K562 (cell line): ENCODE measurements at regions not wholly inside any gene's neighbourhood (a gene's known extent, or its start where the extent isn't known, plus 50 kb on each side); places are given as distances from the start of the nearest gene placed in this dataset.

Experiments
- ATAC-seq: fragments of 200-7000 bp; cut with Tn5 transposase; 3 replicates; pipeline ENCODE4 v1.9.1; 2020; ENCODE audit warnings: moderate library complexity
- BruUV-seq: library from RNA; stranded (reverse); fragments of 400-500 nt; replicated peaks from 2 replicates; lab custom pipeline; 2021; lab: Mats Ljungman, UMichigan
- CTCF ChIA-PET: fragments of 300-600 bp; formaldehyde crosslinking; extraction: SDS; loops from one replicate; lab custom pipeline; 2021; ENCODE audit warnings: low intra/inter-chr PET ratio; lab: Yijun Ruan, JAX
- POLR2A ChIA-PET: fragments of 300-600, 350-650 bp; sonication (Branson Sonifier 250); formaldehyde crosslinking; extraction: SDS; loops from one replicate; lab custom pipeline; 2021; ENCODE audit warnings: antibody characterized with exemption, inconsistent platforms; lab: Yijun Ruan, JAX
- DNase-seq, 4 experiments: peaks; one replicate each; pipeline versions ENCODE4 v3.0.0 to v3.0.0-alpha.2; 2011 to 2018; ENCODE audit warnings: low spot score in 3 of 4, mixed read lengths in 3 of 4; ENCODE audit errors: extremely low read depth in 1 of 4
- FAIRE-seq: peaks from 2 replicates; lab custom pipeline; 2011; peaks lifted over from hg19 to GRCh38; lab: Jason Lieb, UNC
- H2AFZ ChIP-seq: 2 replicates; pipeline ENCODE4 v1.6.0; 2011; ENCODE audit warnings: low read depth, low read length, control low read depth, inconsistent platforms
- H3K27ac ChIP-seq: fragments of 200-600 bp; 3 replicates; pipeline ENCODE4 v1.8.0; 2011; ENCODE audit warnings: low read depth, mild to moderate bottlenecking, control low read depth, inconsistent platforms, low read length, moderate library complexity, mixed read lengths; ENCODE audit errors: extremely low read depth
- H3K27me3 ChIP-seq, 2 experiments: fragments of 300-600 bp in 1 of 2; 2 replicates in 1 of 2; 3 replicates in 1 of 2; pipeline versions ENCODE4 v1.6.0 to v1.8.0; 2011; ENCODE audit warnings: inconsistent platforms in 2 of 2, low read length in 2 of 2, mild to moderate bottlenecking in 1 of 2, mixed read lengths in 1 of 2, moderate library complexity in 1 of 2; ENCODE audit not compliant: control insufficient read depth in 2 of 2, insufficient read depth in 2 of 2
- H3K36me3 ChIP-seq: fragments of 300-600 bp; 3 replicates; pipeline ENCODE4 v1.8.0; 2011; ENCODE audit warnings: mild to moderate bottlenecking, low read length, inconsistent platforms; ENCODE audit not compliant: control insufficient read depth, insufficient read depth
- H3K4me1 ChIP-seq, 2 experiments: fragments of 200-600 bp in 1 of 2; replicated peaks in 1 of 2; 2 replicates in 1 of 2; 3 replicates in 1 of 2; pipeline versions ENCODE4 v1.5.1 to v1.8.0; 2011; ENCODE audit warnings: inconsistent platforms in 2 of 2, low read length in 2 of 2, mild to moderate bottlenecking in 1 of 2, mixed read lengths in 1 of 2, moderate library complexity in 1 of 2; ENCODE audit not compliant: control insufficient read depth in 2 of 2, insufficient read depth in 2 of 2
- H3K4me2 ChIP-seq: 2 replicates; pipeline ENCODE4 v1.6.1; 2011; ENCODE audit warnings: low read length, control low read depth, inconsistent platforms, mixed read lengths; ENCODE audit not compliant: insufficient read depth
- H3K4me3 ChIP-seq: fragments of 200-600 bp; sonication (generic), shearing (Covaris generic); 2 replicates; pipeline ENCODE4 v1.5.1; 2016; ENCODE audit warnings: control low read depth, inconsistent platforms
- H3K79me2 ChIP-seq: fragments of 200-600 bp; 3 replicates; pipeline ENCODE4 v1.8.0; 2011; ENCODE audit warnings: low read length, inconsistent platforms; ENCODE audit not compliant: control insufficient read depth, insufficient read depth
- H3K9ac ChIP-seq, 2 experiments: 2 replicates each; pipeline versions ENCODE4 v1.6.0 to v1.6.1; 2011; ENCODE audit warnings: low read depth in 2 of 2, low read length in 2 of 2, control low read depth in 1 of 2, inconsistent platforms in 1 of 2, mild to moderate bottlenecking in 1 of 2, mixed read lengths in 1 of 2; ENCODE audit not compliant: insufficient read depth in 1 of 2
- H3K9me1 ChIP-seq: one replicate; pipeline ENCODE4 v1.6.0; 2011; ENCODE audit warnings: inconsistent platforms, mild to moderate bottlenecking, low read length, moderate library complexity; ENCODE audit not compliant: control insufficient read depth, insufficient read depth
- H3K9me3 ChIP-seq: replicated peaks from 2 replicates; pipeline ENCODE4 v1.5.1; 2011; ENCODE audit warnings: low read depth, low read length, inconsistent platforms; ENCODE audit not compliant: control insufficient read depth, insufficient read depth
- H4K20me1 ChIP-seq: replicated peaks from 2 replicates; pipeline ENCODE4 v1.6.1; 2011; ENCODE audit warnings: low read length, inconsistent platforms, mixed read lengths; ENCODE audit not compliant: control insufficient read depth, insufficient read depth
- JUN ChIP-seq, 2 experiments: sonication (generic) in 1 of 2; formaldehyde crosslinking in 1 of 2; IDR thresholded peaks; 2 replicates each; pipeline versions ENCODE4 v1.6.1 to v1.8.0; 2012 to 2022; ENCODE audit warnings: borderline replicate concordance in 2 of 2, mild to moderate bottlenecking in 2 of 2, improper control_type of control experiment in 1 of 2, low read depth in 1 of 2, low read length in 1 of 2, missing genetic modification reagents in 1 of 2
- KHSRP ChIP-seq: fragments of 450-650 bp; IDR thresholded peaks from 2 replicates; pipeline ENCODE4 v1.6.1; 2017
- MTF1 ChIP-seq: fragments of 250-450 bp; sonication (Bioruptor Pico); IDR thresholded peaks from 2 replicates; pipeline ENCODE4 v1.9.0; 2021; ENCODE audit warnings: moderate library complexity, mild to moderate bottlenecking, inconsistent platforms, borderline replicate concordance
- SETDB1 ChIP-seq: IDR thresholded peaks from one replicate; pipeline ENCODE4 v1.6.1; 2012; ENCODE audit warnings: low read length, control low read depth, inconsistent platforms
- ZFP36 ChIP-seq: fragments of 150-350 bp; IDR thresholded peaks from 2 replicates; pipeline ENCODE4 v1.6.1; 2018; ENCODE audit warnings: low read length, low read depth; ENCODE audit not compliant: partially characterized antibody
- ZNF174 ChIP-seq: fragments of 250-450 bp; sonication (Bioruptor Pico); IDR thresholded peaks from 2 replicates; pipeline ENCODE4 v1.4.0; 2020; ENCODE audit warnings: mild to moderate bottlenecking
- ZNF347 ChIP-seq: fragments of 450-650 bp; formaldehyde crosslinking; IDR thresholded peaks from 2 replicates; pipeline ENCODE4 v1.4.0; 2020; ENCODE audit warnings: low read depth, mild to moderate bottlenecking, moderate library complexity
- ZNF57 ChIP-seq: fragments of 450-650 bp; formaldehyde crosslinking; IDR thresholded peaks from 2 replicates; pipeline ENCODE4 v1.4.0; 2020; ENCODE audit warnings: mild to moderate bottlenecking, moderate library complexity
- ZNF717 ChIP-seq: fragments of 250-450 bp; sonication (Bioruptor Pico); IDR thresholded peaks from 2 replicates; pipeline ENCODE4 v1.5.0; 2021
- in situ Hi-C: fragments of 300-500 bp; cut with MboI; formaldehyde crosslinking; loops from 4 replicates; pipeline ENCODE4 v1.15.0; 2018; ENCODE audit warnings: inconsistent platforms, mixed read lengths
- intact Hi-C: fragments of 100-400 bp; cut with micrococcal nuclease; formaldehyde crosslinking; loops from 2 replicates; pipeline ENCODE4 v1.14.2; 2022

GRCh38 chr2:146633159-146633558 is 1211.7 kb upstream of the ACVR2A start:
- TF ChIP-seq ZNF347 (CRISPR knock-in tag) (no peak), JUN (IDR thresholded peaks at IDR 0.05; ENCODE audit: borderline replicate concordance, low read depth, low read length) (no peak), JUN (CRISPR knock-in tag; IDR thresholded peaks at IDR 0.05; ENCODE audit: borderline replicate concordance) (no peak), ZNF717 (no peak), ZNF174 (CRISPR knock-in tag) (no peak), KHSRP (no peak), SETDB1 (no peak), ZFP36 (no peak), MTF1 (CRISPR knock-in tag) (no peak), ZNF57 (CRISPR knock-in tag) (no peak)
- TF ChIP-seq, all 486 proteins: peak for 0
- DNase-seq (no peak), ATAC-seq (no peak), FAIRE-seq (no peak)
- no peak overlapping the region for H3K4me2 ChIP-seq
- H3K4me1 ChIP-seq = no peaks in the 10 kb centered on the region
- no peak overlapping the region for H3K9ac ChIP-seq
- H3K79me2 ChIP-seq = no peaks in the 10 kb centered on the region
- POLR2A ChIA-PET = no interaction called here
- H3K9me3 ChIP-seq = peaks cover 1% of the 10 kb centered on the region; the same call in 1 of the 2 replicates
- CTCF ChIA-PET = no interaction called here
- H3K27me3 ChIP-seq = no peaks in the 10 kb centered on the region
- H2AFZ ChIP-seq = no peak overlapping the region
- H3K4me3 ChIP-seq = no peak overlapping the region
- no peak overlapping the region for H3K27ac ChIP-seq
- BruUV-seq = no TSS peak
- intact Hi-C loops (no loop called here), in situ Hi-C loops (no loop called here)
- H3K9me1 ChIP-seq = no peaks in the 10 kb centered on the region
- H4K20me1 ChIP-seq = no peaks in the 10 kb centered on the region
- no peaks in the 10 kb centered on the region for H3K36me3 ChIP-seq
